ENCODE measurements at regions not wholly inside any gene's neighbourhood (a gene's known extent, or its start where the extent isn't known, plus 50 kb on each side); places are given as distances from the start of the nearest gene placed in this dataset.
"Not testable (repeated sequence)": the region's sequence is repeated elsewhere in the genome, so short reads cannot be mapped to it uniquely, and the experiment has no call there.

- DNase-seq (ENCODE audit: low spot score), result no peak
These were observed 124.7 kb upstream of the TMEM164 start for GRCh38 chrX:109878236-109878635.

DNA sequence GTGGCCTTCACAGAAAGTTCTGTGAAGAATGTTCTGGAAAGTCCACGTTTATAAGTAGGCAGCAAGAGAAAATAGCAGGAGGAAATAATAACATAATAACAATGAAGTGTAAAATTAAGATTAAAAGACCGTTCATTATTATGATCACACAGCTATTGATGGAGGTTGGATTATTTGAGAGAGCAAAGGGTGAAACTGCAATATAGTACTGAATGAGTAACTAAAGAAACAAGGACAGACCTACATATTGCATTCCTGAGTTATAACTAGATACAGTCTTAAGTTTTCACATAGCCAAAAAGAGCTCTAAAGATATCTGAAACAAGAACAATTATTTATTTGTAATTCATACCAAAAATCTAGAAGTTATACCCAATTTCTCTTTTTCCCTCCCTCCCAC, 122.9 kb upstream of the TMEM164 start:
- no peak for DNase-seq (ENCODE audit: low spot score)

DNA sequence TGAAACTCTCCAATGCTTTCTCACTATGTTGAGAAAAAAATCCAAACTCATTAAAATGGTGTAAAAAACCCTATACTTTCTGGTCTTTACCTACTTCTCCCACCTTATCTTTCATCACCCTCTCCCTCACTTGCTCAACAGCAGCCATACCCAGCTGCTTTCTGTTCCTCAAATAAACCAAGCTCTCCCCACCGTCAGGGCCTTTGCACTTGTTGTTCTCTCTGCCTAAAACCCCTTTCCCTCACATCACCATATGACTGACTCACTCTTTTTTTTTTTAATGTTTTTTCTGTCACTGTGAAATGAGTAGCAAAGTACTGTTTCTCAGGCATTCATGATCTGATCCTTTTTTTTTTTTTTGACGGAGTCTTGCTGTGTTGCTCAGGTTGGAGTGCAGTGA, 122.3 kb upstream of the TMEM164 start:
- no peak for DNase-seq (ENCODE audit: low spot score)

DNA sequence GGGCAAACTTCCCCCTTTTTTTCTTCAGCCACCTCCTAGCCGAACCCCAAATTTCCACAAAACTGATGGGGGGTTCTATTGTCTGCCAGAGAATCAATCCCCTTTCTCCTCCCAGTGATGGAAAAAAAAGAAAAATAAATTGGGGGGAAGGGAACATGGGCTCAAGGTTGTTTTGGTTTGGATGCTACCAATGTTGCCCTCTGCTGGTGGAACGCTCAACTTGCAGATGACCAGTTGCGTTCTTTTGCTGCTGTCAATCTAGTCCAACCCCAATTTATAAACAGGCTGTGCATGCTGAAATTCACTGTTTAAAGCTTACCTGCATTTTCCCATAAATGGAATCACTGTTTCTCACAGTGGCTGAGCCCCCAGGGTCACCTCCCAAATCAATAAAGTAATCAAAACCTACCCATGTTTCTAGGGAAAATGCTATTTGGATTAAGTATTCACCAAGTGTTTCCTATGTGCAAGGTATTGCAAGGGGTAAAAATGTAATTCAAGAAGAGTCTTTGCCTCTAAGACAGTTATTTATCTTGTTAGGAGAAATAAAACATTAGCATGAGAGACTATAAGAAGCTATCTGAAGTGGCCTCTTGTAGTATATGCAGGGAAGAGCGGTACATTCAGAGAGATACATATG, 116.7 kb upstream of the TMEM164 start:
- DNase-seq (ENCODE audit: low spot score), result peak; percentile 47

DNA sequence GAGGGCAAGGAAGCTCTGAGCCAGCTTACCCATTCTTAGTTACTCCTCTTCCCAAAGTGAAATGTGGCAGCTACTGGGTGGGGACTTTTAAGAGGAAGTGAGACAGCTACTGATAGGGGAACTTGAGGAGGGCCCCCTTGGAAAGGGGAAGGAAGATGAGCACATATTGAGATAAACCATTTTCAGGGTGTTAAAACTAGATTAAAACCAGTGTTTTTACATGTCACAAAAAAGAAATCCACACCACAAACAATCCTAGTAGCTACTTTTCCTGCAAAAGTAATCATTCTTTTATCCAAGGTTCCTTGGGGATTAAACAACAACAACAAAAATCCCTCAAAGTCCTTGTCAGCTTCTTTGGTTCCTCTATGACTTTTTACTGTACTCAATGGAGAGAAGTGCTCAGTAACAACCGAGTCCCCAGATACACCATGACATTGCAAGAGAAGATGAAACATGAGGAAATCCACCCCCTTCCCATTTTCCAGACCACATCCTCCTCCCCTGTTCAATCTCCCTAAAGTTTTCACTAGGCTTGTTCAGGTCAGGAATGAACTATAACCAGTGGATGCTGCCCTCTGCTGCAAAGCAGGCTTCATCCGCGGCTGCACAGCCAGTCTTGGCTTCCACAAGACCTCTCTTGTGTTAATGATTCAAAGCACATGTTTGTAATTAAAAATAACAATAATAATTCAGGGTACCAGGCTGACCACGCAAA, 113.5 kb upstream of the TMEM164 start:
- no peak for DNase-seq (ENCODE audit: low spot score)

GRCh38 chrX:109890300-109890699, 112.6 kb upstream of the TMEM164 start:
- DNase-seq (ENCODE audit: low spot score), result no peak

GRCh38 chrX:109890910-109891502, 111.9 kb upstream of the TMEM164 start:
- peak; percentile 48 for DNase-seq (ENCODE audit: low spot score)

GRCh38 chrX:109896024-109896423, 106.9 kb upstream of the TMEM164 start:
- DNase-seq (ENCODE audit: low spot score), result not testable (repeated sequence)

GRCh38 chrX:109902665-109903064, 100.2 kb upstream of the TMEM164 start:
- no peak for DNase-seq (ENCODE audit: low spot score)

GRCh38 chrX:109911046-109911445, 91.9 kb upstream of the TMEM164 start:
- DNase-seq (ENCODE audit: low spot score), result no peak

GRCh38 chrX:109912993-109913392, 89.9 kb upstream of the TMEM164 start:
- DNase-seq (ENCODE audit: low spot score), result not testable (repeated sequence)

GRCh38 chrX:109914114-109914849, 88.6 kb upstream of the TMEM164 start:
- DNase-seq (ENCODE audit: low spot score), result no peak

GRCh38 chrX:109918753-109919152, 84.2 kb upstream of the TMEM164 start:
- DNase-seq (ENCODE audit: low spot score), result no peak

GRCh38 chrX:109920325-109920724, 82.6 kb upstream of the TMEM164 start:
- DNase-seq (ENCODE audit: low spot score), result no peak

GRCh38 chrX:109920868-109921267, 82.0 kb upstream of the TMEM164 start:
- DNase-seq (ENCODE audit: low spot score), result no peak

DNA sequence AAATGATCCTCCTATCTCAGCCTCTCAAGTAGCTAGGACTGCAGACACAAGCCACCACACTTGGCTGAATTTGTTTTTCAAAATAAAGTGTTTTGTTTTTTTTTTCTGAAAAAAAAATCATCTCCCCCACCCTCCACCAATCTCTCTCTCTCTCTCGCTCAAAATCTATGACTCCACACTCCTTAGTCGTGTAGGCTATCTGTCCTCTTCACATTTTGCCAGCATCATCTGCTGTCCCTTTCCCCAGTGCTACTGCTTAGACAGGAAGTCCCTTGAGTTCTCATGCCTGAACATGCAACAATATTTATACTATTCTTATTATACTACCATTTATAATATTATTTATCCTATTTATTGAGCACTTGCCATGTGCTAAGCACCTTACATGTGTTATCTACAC, 80.7 kb upstream of the TMEM164 start:
- no peak for DNase-seq (ENCODE audit: low spot score)

GRCh38 chrX:109925003-109925402, 77.9 kb upstream of the TMEM164 start:
- DNase-seq (ENCODE audit: low spot score), result not testable (repeated sequence)

DNA sequence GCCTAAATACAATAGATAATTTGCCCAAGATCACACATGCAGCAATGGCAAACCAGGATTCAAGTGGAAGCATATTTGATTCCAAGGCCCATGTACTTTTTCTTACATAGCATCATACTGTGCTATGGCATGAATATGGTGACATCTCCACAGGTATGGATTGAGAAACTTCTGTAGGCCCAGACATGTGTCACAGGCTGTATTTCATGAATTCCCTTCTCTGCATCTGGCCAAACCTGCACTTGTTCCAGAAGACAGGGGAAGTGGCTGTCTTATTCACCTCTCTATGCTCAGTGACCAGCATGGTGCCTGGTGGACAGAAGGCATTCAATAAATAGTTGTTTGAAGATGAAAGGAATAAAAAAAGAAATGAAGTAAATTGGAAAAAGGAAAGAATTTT, 77.3 kb upstream of the TMEM164 start:
- no peak for DNase-seq (ENCODE audit: low spot score)

- no peak for DNase-seq (ENCODE audit: low spot score)
These were observed 76.8 kb upstream of the TMEM164 start for GRCh38 chrX:109926118-109926517.

DNA sequence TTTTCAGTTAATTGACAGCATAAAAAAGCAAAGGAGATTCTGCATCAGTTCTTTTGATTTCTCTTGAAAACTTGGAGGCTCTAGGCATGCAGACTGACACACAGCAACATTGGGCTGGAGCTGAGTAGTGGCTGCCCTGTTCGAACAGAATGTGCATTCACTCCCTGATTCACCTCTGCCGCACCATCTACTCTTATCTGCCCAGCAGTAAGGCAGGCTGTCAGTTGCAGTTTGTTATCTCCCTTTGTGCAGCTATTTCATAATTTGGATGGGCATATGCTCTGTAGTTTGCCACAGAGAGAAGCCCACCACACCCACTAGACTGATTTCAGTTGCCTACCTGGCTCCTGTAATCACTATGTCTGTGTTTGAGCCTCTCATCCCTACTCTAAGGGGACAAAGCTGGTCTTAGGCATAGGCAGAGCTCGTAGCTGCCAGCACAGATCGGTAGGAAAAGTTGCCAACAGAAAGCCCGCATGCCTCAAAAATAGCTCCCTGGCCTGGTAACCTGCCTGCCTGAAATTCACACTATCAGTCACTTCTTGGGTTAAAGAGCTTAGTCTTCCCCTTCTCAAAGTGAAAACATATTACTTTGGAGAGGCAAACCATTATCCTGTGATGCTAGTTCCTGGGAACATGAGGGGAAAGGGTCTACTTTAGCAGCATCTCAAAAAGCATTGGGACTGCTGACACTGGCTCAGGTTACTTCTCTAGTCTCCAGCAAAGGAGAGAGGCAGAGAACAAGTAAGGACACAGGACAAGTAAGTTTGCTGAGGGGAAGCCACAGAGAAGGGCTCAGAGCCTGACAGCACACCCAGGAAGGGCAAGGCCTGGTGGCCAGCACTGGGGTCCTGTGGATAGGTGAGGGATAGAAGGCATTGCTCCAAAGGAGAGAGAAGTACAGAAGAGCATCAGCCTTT, 75.9 kb upstream of the TMEM164 start:
- no peak for DNase-seq (ENCODE audit: low spot score)

GRCh38 chrX:109927663-109928273, 75.1 kb upstream of the TMEM164 start:
- no peak for DNase-seq (ENCODE audit: low spot score)
